SKM-1 treated with dmso at 0.1 percent for 144 hours (cell line): ENCODE measurements at regions not wholly inside any gene's neighbourhood (a gene's known extent, or its start where the extent isn't known, plus 50 kb on each side); places are given as distances from the start of the nearest gene placed in this dataset.
A peak's percentile ranks its signal among the peaks of the same experiment; 100 is the strongest.
"Not testable (repeated sequence)": the region's sequence is repeated elsewhere in the genome, so short reads cannot be mapped to it uniquely, and the experiment has no call there.

Source experiments
- DNase-seq: peaks from one replicate; lab custom pipeline; 2025; ENCODE audit not compliant: unreplicated experiment; lab: John Stamatoyannopoulos, UW

- DNase-seq: not testable (repeated sequence)
These were observed 54.8 kb upstream of the FAM90A1 start for GRCh38 chr12:8282181-8282580.

GRCh38 chr12:8285681-8286080 is 58.3 kb upstream of the FAM90A1 start:
- not testable (repeated sequence) for DNase-seq

DNA sequence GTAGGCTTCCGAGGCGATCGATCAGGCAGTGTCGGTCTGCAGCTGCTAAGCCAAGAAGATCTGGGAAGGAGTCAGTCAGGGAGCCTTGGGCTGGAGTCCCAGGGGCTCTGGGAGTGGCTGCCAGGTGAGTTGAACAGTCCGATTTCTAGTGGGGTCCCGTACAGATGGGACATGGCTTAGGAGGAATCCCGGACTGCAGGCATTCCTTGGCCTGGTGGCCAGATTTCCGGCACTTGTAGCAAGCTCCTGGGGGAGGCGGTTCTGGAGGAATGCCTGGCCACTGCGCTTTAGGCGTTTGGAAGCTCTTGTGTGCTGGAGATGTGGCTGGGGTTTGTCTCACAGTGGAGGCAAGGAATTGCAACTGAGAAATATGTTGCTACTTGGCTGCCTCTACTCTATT is 64.3 kb upstream of the FAM90A1 start:
- DNase-seq: not testable (repeated sequence)

- not testable (repeated sequence) for DNase-seq
These were observed 67.2 kb upstream of the FAM90A1 start for GRCh38 chr12:8294662-8295061.

GRCh38 chr12:8308611-8309010 is 81.2 kb upstream of the FAM90A1 start:
- not testable (repeated sequence) for DNase-seq

DNA sequence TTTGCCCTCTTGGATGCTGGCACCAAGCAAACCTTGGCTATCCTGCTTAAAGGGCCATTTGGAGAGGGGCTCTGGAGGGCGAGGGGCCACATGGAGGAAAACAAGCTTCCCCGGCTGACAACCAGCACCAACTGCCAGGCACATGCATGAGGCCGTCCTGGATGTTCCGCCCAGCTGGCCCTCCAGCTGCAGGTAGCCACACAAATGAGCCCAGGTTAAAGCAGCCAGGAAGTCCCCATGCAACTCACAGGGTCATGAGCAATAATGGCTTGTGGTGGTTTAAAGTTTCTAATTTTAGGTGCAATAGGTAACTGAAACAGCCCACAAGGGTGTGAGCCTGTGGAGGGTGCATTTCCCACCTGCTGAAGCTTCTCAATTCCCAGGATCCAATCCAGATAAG is 88.6 kb upstream of the FAM90A1 start:
- DNase-seq: not testable (repeated sequence)

DNA sequence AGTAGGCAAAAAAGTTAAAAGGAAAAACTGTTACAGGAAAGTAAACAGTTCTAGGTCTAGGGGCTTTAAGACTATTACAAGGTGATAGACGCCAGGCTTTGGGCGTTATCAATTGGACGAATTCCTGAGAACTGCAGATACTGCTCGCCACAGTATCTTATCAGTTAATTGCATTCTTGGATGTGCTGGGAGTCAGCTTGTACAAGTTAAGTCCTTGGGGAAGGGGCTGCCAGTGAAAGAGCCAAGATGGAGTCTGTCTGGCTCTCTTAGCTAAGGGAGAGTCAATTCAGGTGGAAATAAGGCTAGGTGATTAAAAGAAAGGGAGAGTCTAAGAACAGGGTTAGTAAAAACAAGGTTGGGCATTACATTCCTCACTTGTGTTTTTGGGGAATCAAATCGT is 90.3 kb upstream of the FAM90A1 start:
- not testable (repeated sequence) for DNase-seq

GRCh38 chr12:8320251-8320730 is 92.9 kb upstream of the FAM90A1 start:
- not testable (repeated sequence) for DNase-seq

DNA sequence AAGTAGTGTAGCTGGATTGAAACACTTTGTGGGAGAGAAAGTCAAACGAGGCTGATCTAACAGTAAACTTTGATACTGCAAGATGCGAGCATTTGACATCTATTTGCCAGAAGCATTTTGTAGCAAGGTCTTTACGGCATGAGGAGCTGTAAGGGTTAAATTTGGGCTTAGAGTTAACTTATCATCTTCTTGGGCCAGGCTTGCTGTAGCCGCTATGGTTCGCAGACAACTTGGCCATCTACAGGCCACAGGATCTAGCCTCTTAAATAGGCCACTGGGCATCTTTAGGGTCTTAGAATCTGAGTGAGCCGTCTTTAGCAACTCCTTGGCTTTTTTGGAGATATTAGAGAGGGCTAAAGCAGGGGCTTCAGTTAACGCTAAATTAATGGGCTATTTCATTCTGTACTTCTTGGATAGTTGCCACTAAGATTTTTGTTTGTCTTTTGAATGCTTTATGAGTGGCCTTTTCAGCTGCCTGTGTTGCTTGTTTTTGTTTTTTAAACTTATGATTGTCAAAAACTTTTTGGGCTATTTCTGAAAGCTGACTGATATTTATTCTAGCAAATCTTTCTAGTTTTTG is 93.5 kb upstream of the FAM90A1 start:
- not testable (repeated sequence) for DNase-seq

GRCh38 chr12:8325145-8325839 is 97.9 kb upstream of the FAM90A1 start:
- DNase-seq: not testable (repeated sequence)

- peak; percentile 14 for DNase-seq
These were observed 101.4 kb upstream of the FAM90A1 start for GRCh38 chr12:8328835-8329234.

GRCh38 chr12:8332373-8332772 is 105.0 kb upstream of the FAM90A1 start:
- DNase-seq: not testable (repeated sequence)

DNA sequence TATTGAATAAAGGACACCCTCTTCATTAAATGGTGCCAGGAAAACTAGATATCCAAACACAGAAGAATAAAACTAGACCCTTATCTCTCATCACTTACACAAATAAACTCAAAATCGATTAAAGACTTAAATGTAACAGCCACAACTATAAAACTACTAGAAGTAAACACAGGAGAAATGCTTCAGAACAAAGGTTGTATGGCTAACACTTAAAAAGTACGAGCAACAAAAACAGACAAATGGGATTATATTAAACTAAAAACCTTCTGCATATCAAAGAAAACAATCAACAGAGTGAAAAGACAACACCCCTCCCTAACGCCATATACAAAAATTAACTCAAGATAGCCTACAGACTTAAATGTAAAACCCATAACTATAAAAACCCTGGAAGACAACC is 104.7 kb upstream of the CLEC6A start:
- not testable (repeated sequence) for DNase-seq

DNA sequence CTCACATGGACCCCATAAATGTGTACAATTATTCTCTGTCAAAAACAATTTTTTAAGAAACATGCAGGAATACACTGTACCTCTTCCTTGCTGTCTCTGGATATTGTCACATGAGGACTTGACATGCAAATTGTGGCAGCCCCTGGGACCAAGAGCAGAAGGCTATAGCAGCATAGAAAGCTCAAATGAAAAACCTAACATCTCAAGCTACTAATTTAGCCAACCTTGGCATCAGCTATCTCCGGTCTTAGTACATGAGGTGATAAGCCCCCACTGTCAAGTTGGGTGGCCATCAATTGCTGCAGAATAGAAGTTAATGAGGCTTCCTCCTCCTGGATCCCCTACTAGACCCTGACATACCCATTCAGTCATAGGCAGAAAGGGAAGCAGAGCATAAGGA is 101.0 kb upstream of the CLEC6A start:
- not testable (repeated sequence) for DNase-seq

GRCh38 chr12:8355531-8355930 is 100.2 kb upstream of the CLEC6A start:
- not testable (repeated sequence) for DNase-seq

GRCh38 chr12:8373744-8374143 is 82.0 kb upstream of the CLEC6A start:
- not testable (repeated sequence) for DNase-seq

GRCh38 chr12:8375122-8375521 is 80.6 kb upstream of the CLEC6A start:
- not testable (repeated sequence) for DNase-seq

DNA sequence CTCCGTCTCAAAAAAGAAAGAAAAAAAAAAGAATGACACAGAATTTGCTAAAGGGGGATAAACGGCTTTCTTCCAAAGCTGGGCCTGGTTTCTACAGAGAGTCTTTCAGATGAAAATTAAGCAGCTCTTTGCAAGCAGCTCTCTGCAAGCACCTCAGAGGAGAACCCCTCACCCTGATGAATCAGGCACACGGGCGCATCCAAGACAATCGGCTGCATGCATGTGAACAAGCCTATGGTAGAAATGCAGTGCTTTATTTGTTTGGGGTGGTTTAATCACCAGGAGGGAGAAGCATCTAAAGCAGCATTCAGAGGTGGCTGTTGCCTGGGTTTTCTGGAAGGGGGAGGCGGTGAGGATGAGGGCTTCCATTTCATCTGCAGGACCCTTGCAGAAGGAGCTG is 78.0 kb upstream of the CLEC6A start:
- not testable (repeated sequence) for DNase-seq

DNA sequence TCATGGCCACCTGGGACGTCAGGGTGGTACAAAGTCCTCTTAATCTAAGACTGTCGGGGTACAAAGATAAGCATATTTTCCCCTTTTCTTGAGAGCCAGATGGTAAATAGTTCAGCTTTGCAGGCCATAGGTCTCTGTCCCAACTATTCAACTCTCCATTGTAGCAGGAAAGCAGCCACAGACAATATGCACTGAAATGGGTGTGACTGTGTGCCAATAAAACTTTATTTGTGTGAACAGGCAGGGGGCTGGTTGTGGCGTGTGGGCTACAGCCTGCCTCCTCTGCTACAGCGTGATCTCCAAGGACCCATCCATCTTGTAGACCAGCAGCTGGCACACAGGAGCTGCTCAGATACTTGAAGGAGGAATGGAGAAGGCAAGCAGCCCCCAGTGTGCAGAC is 73.2 kb upstream of the CLEC6A start:
- DNase-seq: not testable (repeated sequence)

GRCh38 chr12:8384686-8385085 is 71.1 kb upstream of the CLEC6A start:
- not testable (repeated sequence) for DNase-seq

GRCh38 chr12:8385431-8385830 is 70.3 kb upstream of the CLEC6A start:
- DNase-seq: not testable (repeated sequence)

- DNase-seq: not testable (repeated sequence)
These were observed 69.1 kb upstream of the CLEC6A start for GRCh38 chr12:8386661-8387060.
